ENCODE measurements at regions not wholly inside any gene's neighbourhood (a gene's known extent, or its start where the extent isn't known, plus 50 kb on each side); places are given as distances from the start of the nearest gene placed in this dataset.

GRCh38 chr4:12703036-12703435 is 781.1 kb downstream of the RAB28 start:
- no peak for DNase-seq
- TF ChIP-seq CTCF (IDR thresholded peaks at IDR 0.05; ENCODE audit: low read depth, low read length, missing control alignments) = no peak
- Histone ChIP-seq H3K4me3 (ENCODE audit: low read depth, low read length) (no peak overlapping the region), H3K36me3 (replicated peaks) (no peaks in the 10 kb centered on the region), H3K27ac (no peak overlapping the region), H3K27me3 (replicated peaks) (no peaks in the 10 kb centered on the region)
- in situ Hi-C loops (cut with HindIII; ENCODE audit: low pct_ligation_motif_present, low sequenced_read_pairs) = no loop called here

GRCh38 chr4:12701384-12701783 is 782.8 kb downstream of the RAB28 start:
- no peak overlapping the region for H3K27ac ChIP-seq
- H3K36me3 ChIP-seq (replicated peaks) = no peaks in the 10 kb centered on the region
- no peak overlapping the region for H3K4me3 ChIP-seq (ENCODE audit: low read depth, low read length)
- no peaks in the 10 kb centered on the region for H3K27me3 ChIP-seq (replicated peaks)
- DNase-seq = no peak
- in situ Hi-C loops (cut with HindIII; ENCODE audit: low pct_ligation_motif_present, low sequenced_read_pairs) = no loop called here
- no peak for TF ChIP-seq CTCF (IDR thresholded peaks at IDR 0.05; ENCODE audit: low read depth, low read length, missing control alignments)

- H3K36me3 ChIP-seq (replicated peaks) = no peaks in the 10 kb centered on the region
- in situ Hi-C loops (cut with HindIII; ENCODE audit: low pct_ligation_motif_present, low sequenced_read_pairs) = no loop called here
- no peak overlapping the region for H3K4me3 ChIP-seq (ENCODE audit: low read depth, low read length)
- no peak for DNase-seq
- no peaks in the 10 kb centered on the region for H3K27me3 ChIP-seq (replicated peaks)
- TF ChIP-seq CTCF (IDR thresholded peaks at IDR 0.05; ENCODE audit: low read depth, low read length, missing control alignments) = no peak
- no peak overlapping the region for H3K27ac ChIP-seq
Measured at GRCh38 chr4:12697970-12698369, 786.2 kb downstream of the RAB28 start.

GRCh38 chr4:12692815-12693214 is 791.3 kb downstream of the RAB28 start:
- in situ Hi-C loops (cut with HindIII; ENCODE audit: low pct_ligation_motif_present, low sequenced_read_pairs) = no loop called here
- Histone ChIP-seq H3K27ac (no peak overlapping the region), H3K36me3 (replicated peaks) (no peaks in the 10 kb centered on the region), H3K27me3 (replicated peaks) (no peaks in the 10 kb centered on the region), H3K4me3 (ENCODE audit: low read depth, low read length) (no peak overlapping the region)
- DNase-seq = no peak
- TF ChIP-seq CTCF (IDR thresholded peaks at IDR 0.05; ENCODE audit: low read depth, low read length, missing control alignments) = no peak

GRCh38 chr4:12691168-12691567 is 793.0 kb downstream of the RAB28 start:
- TF ChIP-seq CTCF (IDR thresholded peaks at IDR 0.05; ENCODE audit: low read depth, low read length, missing control alignments) = no peak
- in situ Hi-C loops (cut with HindIII; ENCODE audit: low pct_ligation_motif_present, low sequenced_read_pairs) = no loop called here
- Histone ChIP-seq H3K27ac (no peak overlapping the region), H3K36me3 (replicated peaks) (no peaks in the 10 kb centered on the region), H3K27me3 (replicated peaks) (no peaks in the 10 kb centered on the region), H3K4me3 (ENCODE audit: low read depth, low read length) (no peak overlapping the region)
- no peak for DNase-seq

GRCh38 chr4:12689457-12689856 is 794.7 kb downstream of the RAB28 start:
- H3K27ac ChIP-seq = no peak overlapping the region
- in situ Hi-C loops (cut with HindIII; ENCODE audit: low pct_ligation_motif_present, low sequenced_read_pairs) = no loop called here
- no peak overlapping the region for H3K4me3 ChIP-seq (ENCODE audit: low read depth, low read length)
- no peak for TF ChIP-seq CTCF (IDR thresholded peaks at IDR 0.05; ENCODE audit: low read depth, low read length, missing control alignments)
- no peaks in the 10 kb centered on the region for H3K36me3 ChIP-seq (replicated peaks)
- no peaks in the 10 kb centered on the region for H3K27me3 ChIP-seq (replicated peaks)
- DNase-seq = no peak
